Thyroid gland (tissue), 4 donors: ENCODE measurements at regions not wholly inside any gene's neighbourhood (a gene's known extent, or its start where the extent isn't known, plus 50 kb on each side); places are given as distances from the start of the nearest gene placed in this dataset.
A peak's percentile ranks its signal among the peaks of the same experiment; 100 is the strongest.

Source experiments
- DNase-seq, 2 donors: peaks; one replicate each; pipeline ENCODE4 v3.0.0-alpha.2; 2019
- H3K27ac ChIP-seq, 3 donors: fragments of 200-600 bp; sonication (generic); 1 replicate in 2 of 3; 2 replicates in 1 of 3; pipeline ENCODE4 v1.5.1; 2016 to 2019; ENCODE audit warnings: mild to moderate bottlenecking in 1 of 3, moderate library complexity in 1 of 3
- H3K27me3 ChIP-seq: fragments of 200-600 bp; sonication (generic); one replicate; pipeline ENCODE4 v1.5.1; 2019
- H3K36me3 ChIP-seq, 2 donors: fragments of 200-600 bp; sonication (generic); one replicate each; pipeline ENCODE4 v1.5.1; 2016 to 2019
- H3K4me1 ChIP-seq, 2 donors: fragments of 200-600 bp; sonication (generic); one replicate each; pipeline ENCODE4 v1.5.1; 2017 to 2019
- H3K4me3 ChIP-seq, 3 donors: fragments of 200-600 bp; sonication (generic); replicated peaks in 1 of 3; 1 replicate in 2 of 3; 2 replicates in 1 of 3; pipeline ENCODE4 v1.5.1; 2016; ENCODE audit warnings: mild to moderate bottlenecking in 1 of 3
- H3K9me3 ChIP-seq: fragments of 200-600 bp; sonication (generic); one replicate; pipeline ENCODE4 v1.5.1; 2017
- CTCF ChIP-seq, 6 experiments: fragments of 200-600 bp in 3 of 6; fragments of 450-650 bp in 3 of 6; sonication (generic) in 3 of 6; IDR thresholded peaks; one replicate each; pipeline ENCODE4 v1.5.1; 2016 to 2019; ENCODE audit warnings: antibody characterized with exemption in 6 of 6, mild to moderate bottlenecking in 2 of 6, inconsistent platforms in 1 of 6, moderate library complexity in 1 of 6
- POLR2A ChIP-seq, 2 donors: fragments of 450-650 bp; IDR thresholded peaks; one replicate each; pipeline ENCODE4 v1.6.1; 2017; ENCODE audit warnings: antibody characterized with exemption in 2 of 2, mild to moderate bottlenecking in 2 of 2, moderate library complexity in 1 of 2
- WGBS, 2 donors: methylation state at CpG; one replicate each; pipeline ENCODE4 v1.1.5; 2017; 5-methylcytosine and 5-hydroxymethylcytosine counted together
- intact Hi-C: fragments of 100-400 bp; cut with DNase I; formaldehyde crosslinking; loops from one replicate; pipeline ENCODE4 v1.15.1; 2023

GRCh38 chr6:1231941-1232340 is 80.0 kb upstream of the FOXQ1 start:
- H3K4me1 ChIP-seq, result peaks cover 16 to 36% of the 10 kb centered on the region in 2 donors
- 38 to 47% methylated on average over 4 of the region's 4 CpGs for WGBS, 2 donors
- no peaks in the 10 kb centered on the region for H3K9me3 ChIP-seq
- intact Hi-C loops, result no loop called here
- no peaks in the 10 kb centered on the region for H3K36me3 ChIP-seq
- no peaks in the 10 kb centered on the region for H3K27me3 ChIP-seq
- no peak for TF ChIP-seq POLR2A (IDR thresholded peaks at IDR 0.05)
- no peak for TF ChIP-seq CTCF (IDR thresholded peaks at IDR 0.05)
- H3K4me3 ChIP-seq, result no peak overlapping the region
- DNase-seq, result no peak
- H3K27ac ChIP-seq, result peak overlapping the region in 2 of 3 donors; percentile 16 to 35

GRCh38 chr6:1230689-1231605 is 81.0 kb upstream of the FOXQ1 start:
- H3K36me3 ChIP-seq, result no peaks in the 10 kb centered on the region
- peak in 1 of 2 donors; percentile 10 for DNase-seq
- H3K9me3 ChIP-seq, result no peaks in the 10 kb centered on the region
- no peak overlapping the region for H3K4me3 ChIP-seq
- H3K27ac ChIP-seq, result peak overlapping the region in 1 of 3 donors; percentile 35
- peaks cover 26 to 46% of the 10 kb centered on the region in 2 donors for H3K4me1 ChIP-seq
- intact Hi-C loops, result no loop called here
- TF ChIP-seq CTCF (IDR thresholded peaks at IDR 0.05) (no peak), POLR2A (IDR thresholded peaks at IDR 0.05) (no peak)
- WGBS, 2 donors, result 56 to 76% methylated on average over 8 of the region's 8 CpGs
- H3K27me3 ChIP-seq, result no peaks in the 10 kb centered on the region

- TF ChIP-seq CTCF (IDR thresholded peaks at IDR 0.05) (no peak), POLR2A (IDR thresholded peaks at IDR 0.05) (no peak)
- H3K4me3 ChIP-seq, result no peak overlapping the region
- no peaks in the 10 kb centered on the region for H3K9me3 ChIP-seq
- no peak for DNase-seq
- intact Hi-C loops, result no loop called here
- H3K27me3 ChIP-seq, result no peaks in the 10 kb centered on the region
- peaks cover 26 to 48% of the 10 kb centered on the region in 2 donors for H3K4me1 ChIP-seq
- no peaks in the 10 kb centered on the region for H3K36me3 ChIP-seq
- H3K27ac ChIP-seq, result no peak overlapping the region
- WGBS, 2 donors, result 78 to 85% methylated on average over 6 of the region's 6 CpGs
These were observed 81.6 kb upstream of the FOXQ1 start for GRCh38 chr6:1230281-1230680.

GRCh38 chr6:1229808-1230207 is 82.1 kb upstream of the FOXQ1 start:
- H3K9me3 ChIP-seq, result no peaks in the 10 kb centered on the region
- 88 to 92% methylated on average over 9 of the region's 9 CpGs for WGBS, 2 donors
- no peak for TF ChIP-seq POLR2A (IDR thresholded peaks at IDR 0.05)
- TF ChIP-seq CTCF (IDR thresholded peaks at IDR 0.05), result no peak

GRCh38 chr6:1229301-1229700 is 82.6 kb upstream of the FOXQ1 start:
- DNase-seq, result no peak
- TF ChIP-seq POLR2A (IDR thresholded peaks at IDR 0.05) (no peak), CTCF (IDR thresholded peaks at IDR 0.05) (no peak)
- H3K4me3 ChIP-seq, result no peak overlapping the region
- no peaks in the 10 kb centered on the region for H3K27me3 ChIP-seq
- H3K27ac ChIP-seq, result peak overlapping the region in 2 of 3 donors; percentile 58 to 74
- H3K4me1 ChIP-seq, result peaks cover 26 to 48% of the 10 kb centered on the region in 2 donors
- H3K36me3 ChIP-seq, result no peaks in the 10 kb centered on the region
- intact Hi-C loops, result no loop called here
- WGBS, 2 donors, result 77 to 91% methylated on average over 7 of the region's 7 CpGs
- no peaks in the 10 kb centered on the region for H3K9me3 ChIP-seq

More at GRCh38 chr6:1229808-1230207, 82.1 kb upstream of the FOXQ1 start:
- no peaks in the 10 kb centered on the region for H3K36me3 ChIP-seq
- intact Hi-C loops, result no loop called here
- H3K27me3 ChIP-seq, result no peaks in the 10 kb centered on the region
- peaks cover 26 to 48% of the 10 kb centered on the region in 2 donors for H3K4me1 ChIP-seq
- H3K4me3 ChIP-seq, result no peak overlapping the region
- DNase-seq, result no peak
- peak overlapping the region in 2 of 3 donors; percentile 58 to 74 for H3K27ac ChIP-seq
